ENCODE measurements at regions not wholly inside any gene's neighbourhood (a gene's known extent, or its start where the extent isn't known, plus 50 kb on each side); places are given as distances from the start of the nearest gene placed in this dataset.

GRCh38 chr13:50682002-50682401 is 161.5 kb downstream of the DLEU7 start:
- TF ChIP-seq CTCF (IDR thresholded peaks at IDR 0.05 in 8 of 11, conservative IDR thresholded peaks at IDR 0.05 in 3 of 11) (no peak), POLR2A (IDR thresholded peaks at IDR 0.05) (no peak), POLR2AphosphoS5 (IDR thresholded peaks at IDR 0.05) (no peak)
